ENCODE measurements at regions not wholly inside any gene's neighbourhood (a gene's known extent, or its start where the extent isn't known, plus 50 kb on each side); places are given as distances from the start of the nearest gene placed in this dataset.

- H3K9me3 ChIP-seq: no peaks in the 10 kb centered on the region
- WGBS (ENCODE audit: low lambda C conversion rate): 3% methylated on average over 8 of the region's 9 CpGs
- H3K4me3 ChIP-seq (ENCODE audit: low read depth in 2 of 2, low read length in 1 of 2): no peak overlapping the region
- H3K27me3 ChIP-seq (ENCODE audit: insufficient read depth): no peaks in the 10 kb centered on the region
- ChIA-PET POLR2A (interaction anchor here (0.7 kb wide), 1 partner anchor 276 kb away, joined by 3 read pairs; no protein-coding TSS in a partner anchor), CTCF (interaction anchor here (0.6 to 1.4 kb wide), 5 partner anchors 126 to 514 kb away, joined by 3 read pairs; no protein-coding TSS in a partner anchor)
- no peak overlapping the region for H3K9ac ChIP-seq
- H3F3A ChIP-seq (replicated peaks; ENCODE audit: insufficient read depth): no peaks in the 10 kb centered on the region
- no peaks in the 10 kb centered on the region for H3K36me3 ChIP-seq (replicated peaks in 1 of 2; ENCODE audit: control insufficient read depth in 1 of 2, insufficient read depth in 2 of 2, low read length in 1 of 2)
- no peak overlapping the region for H3K4me2 ChIP-seq
- H3K79me2 ChIP-seq (ENCODE audit: insufficient read depth): no peaks in the 10 kb centered on the region
- H2AFZ ChIP-seq (ENCODE audit: low read depth): no peak overlapping the region
- TF ChIP-seq GATA2 (CRISPR knock-in tag; IDR thresholded peaks at IDR 0.05) (peak; percentile 96), CTCF (IDR thresholded peaks at IDR 0.05) (no peak), TCF12 (IDR thresholded peaks at IDR 0.05) (peak; percentile 58), ZBTB33 (IDR thresholded peaks at IDR 0.05; ENCODE audit: borderline replicate concordance, low read depth) (no peak), CHD2 (IDR thresholded peaks at IDR 0.05; ENCODE audit: low read length, partially characterized antibody) (peak; percentile 81), NFIC (IDR thresholded peaks at IDR 0.05; ENCODE audit: borderline replicate concordance) (peak; percentile 50; the same call in 1 of the 2 replicates), FOXJ3 (CRISPR knock-in tag; IDR thresholded peaks at IDR 0.05) (peak; percentile 87), EP300 (IDR thresholded peaks at IDR 0.05; ENCODE audit: borderline replicate concordance in 1 of 2, low read depth in 1 of 2, low read length in 1 of 2) (peak in 1 of 2 experiments; percentile 82; a peak in 1 of 4 replicates), USF2 (IDR thresholded peaks at IDR 0.05; ENCODE audit: borderline replicate concordance, low read depth, low read length) (no peak), TEAD4 (IDR thresholded peaks at IDR 0.05; ENCODE audit: borderline replicate concordance, insufficient read depth) (no peak), NRF1 (IDR thresholded peaks at IDR 0.05; ENCODE audit: low read depth, low read length) (no peak), ELF1 (IDR thresholded peaks at IDR 0.05) (no peak), SMC3 (IDR thresholded peaks at IDR 0.05; ENCODE audit: low read depth, low read length) (peak; percentile 26; the same call in 1 of the 2 replicates), MAX (IDR thresholded peaks at IDR 0.05; ENCODE audit: low read depth) (no peak), MXI1 (IDR thresholded peaks at IDR 0.05; ENCODE audit: low read depth, low read length) (0 out of 2 replicates have a peak, but pooled peaks have one; percentile 60), RXRA (IDR thresholded peaks at IDR 0.05; ENCODE audit: borderline replicate concordance, low read depth) (no peak), RCOR1 (IDR thresholded peaks at IDR 0.05; ENCODE audit: low read length) (peak; percentile 100), REST (IDR thresholded peaks at IDR 0.05; ENCODE audit: low read depth, low read length) (no peak), USF1 (IDR thresholded peaks at IDR 0.05; ENCODE audit: borderline replicate concordance, low read depth) (no peak), YY1 (IDR thresholded peaks at IDR 0.05; ENCODE audit: low read depth) (no peak), RAD21 (IDR thresholded peaks at IDR 0.05; ENCODE audit: low read length) (peak; percentile 41)
- H3K9me2 ChIP-seq: no peaks in the 10 kb centered on the region
- H3K4me1 ChIP-seq (ENCODE audit: control insufficient read depth in 1 of 2, insufficient read depth in 2 of 2, low read depth in 1 of 2, low read length in 1 of 2): peaks cover 0 to 13% of the 10 kb centered on the region in 2 experiments; a peak in 2 of 4 replicates
- DNase-seq: peak; percentile 83
- no peaks in the 10 kb centered on the region for H4K20me1 ChIP-seq (ENCODE audit: insufficient read depth)
- H3K27ac ChIP-seq (ENCODE audit: low read depth in 2 of 2, low read length in 1 of 2): no peak overlapping the region; a peak in 1 of 4 replicates
These were observed 317.2 kb upstream of the ZFHX3 start for GRCh38 chr16:73365016-73365551.

Measured in SK-N-SH (cell line).